22Rv1 (cell line): ENCODE measurements at regions not wholly inside any gene's neighbourhood (a gene's known extent, or its start where the extent isn't known, plus 50 kb on each side); places are given as distances from the start of the nearest gene placed in this dataset.

ENCODE experiments used
- H3K27ac ChIP-seq: fragments of 450-650 bp; 2 replicates; pipeline ENCODE4 v1.5.1; 2017
- ZFX ChIP-seq: fragments of 450-650 bp; IDR thresholded peaks from 2 replicates; pipeline ENCODE4 v1.6.1; 2017; ENCODE audit warnings: antibody characterized with exemption, borderline replicate concordance
- TF ChIP-seq, protein P1 (sequence below): fragments of 450-650 bp; IDR thresholded peaks from 2 replicates; pipeline ENCODE4 v1.5.1; 2017; ENCODE audit warnings: mild to moderate bottlenecking

DNA sequence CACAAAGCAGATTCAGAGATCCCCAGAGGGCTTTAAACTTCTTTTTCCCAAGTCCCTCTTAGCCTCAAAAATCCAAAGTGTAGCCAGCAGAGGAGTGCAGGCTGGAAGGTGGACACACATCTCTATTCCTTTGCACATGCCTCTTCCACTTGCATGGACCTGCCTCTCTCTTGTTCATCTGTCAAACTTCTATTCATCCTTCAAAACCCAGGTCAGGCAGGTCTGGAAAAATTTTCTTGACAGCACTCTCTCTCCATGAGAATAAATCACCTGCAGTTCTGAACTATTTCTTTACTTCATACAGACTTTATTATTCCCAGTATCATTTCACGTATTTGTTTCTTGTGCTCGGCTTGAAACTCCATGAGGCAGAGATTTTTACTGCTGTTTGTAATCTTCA lies 127.5 kb downstream of the SS18 start:
- no peak overlapping the region for H3K27ac ChIP-seq
- TF ChIP-seq, protein P1, sequence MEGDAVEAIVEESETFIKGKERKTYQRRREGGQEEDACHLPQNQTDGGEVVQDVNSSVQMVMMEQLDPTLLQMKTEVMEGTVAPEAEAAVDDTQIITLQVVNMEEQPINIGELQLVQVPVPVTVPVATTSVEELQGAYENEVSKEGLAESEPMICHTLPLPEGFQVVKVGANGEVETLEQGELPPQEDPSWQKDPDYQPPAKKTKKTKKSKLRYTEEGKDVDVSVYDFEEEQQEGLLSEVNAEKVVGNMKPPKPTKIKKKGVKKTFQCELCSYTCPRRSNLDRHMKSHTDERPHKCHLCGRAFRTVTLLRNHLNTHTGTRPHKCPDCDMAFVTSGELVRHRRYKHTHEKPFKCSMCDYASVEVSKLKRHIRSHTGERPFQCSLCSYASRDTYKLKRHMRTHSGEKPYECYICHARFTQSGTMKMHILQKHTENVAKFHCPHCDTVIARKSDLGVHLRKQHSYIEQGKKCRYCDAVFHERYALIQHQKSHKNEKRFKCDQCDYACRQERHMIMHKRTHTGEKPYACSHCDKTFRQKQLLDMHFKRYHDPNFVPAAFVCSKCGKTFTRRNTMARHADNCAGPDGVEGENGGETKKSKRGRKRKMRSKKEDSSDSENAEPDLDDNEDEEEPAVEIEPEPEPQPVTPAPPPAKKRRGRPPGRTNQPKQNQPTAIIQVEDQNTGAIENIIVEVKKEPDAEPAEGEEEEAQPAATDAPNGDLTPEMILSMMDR: no peak
- TF ChIP-seq ZFX: no peak

GRCh38 chr18:25962176-25962575 lies 128.2 kb downstream of the SS18 start:
- TF ChIP-seq, protein P1: no peak
- TF ChIP-seq ZFX: no peak
- H3K27ac ChIP-seq: no peak overlapping the region

- no peak overlapping the region for H3K27ac ChIP-seq
- TF ChIP-seq, protein P1: no peak
- TF ChIP-seq ZFX: no peak
Observed at GRCh38 chr18:25957017-25957416, 133.4 kb downstream of the SS18 start.

DNA sequence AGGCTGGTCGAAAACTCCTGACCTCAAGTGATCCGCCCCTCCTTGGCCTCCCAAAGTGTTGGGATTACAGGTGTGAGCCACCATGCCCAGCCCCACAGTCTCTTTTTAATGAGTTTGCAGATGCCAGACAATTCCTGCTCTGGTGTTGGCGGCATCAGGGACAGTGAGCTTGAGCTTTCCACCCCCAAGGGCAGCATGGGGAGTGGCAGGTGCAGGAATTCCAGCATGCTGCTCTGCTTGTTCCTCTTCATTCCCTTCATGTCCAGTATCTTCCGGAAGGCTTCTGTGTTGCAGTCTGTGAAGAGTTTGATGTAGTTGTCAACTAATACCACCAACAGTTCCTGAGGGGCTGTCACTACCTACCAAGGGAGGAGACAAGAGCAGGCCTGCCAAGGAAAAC lies 137.3 kb downstream of the SS18 start:
- no peak overlapping the region for H3K27ac ChIP-seq

GRCh38 chr18:25950321-25950720 lies 140.1 kb downstream of the SS18 start:
- TF ChIP-seq, protein P1: no peak
- no peak for TF ChIP-seq ZFX
- H3K27ac ChIP-seq: no peak overlapping the region

More for the DNA sequence above, 137.3 kb downstream of the SS18 start:
- TF ChIP-seq, protein P1: no peak
- TF ChIP-seq ZFX: no peak

DNA sequence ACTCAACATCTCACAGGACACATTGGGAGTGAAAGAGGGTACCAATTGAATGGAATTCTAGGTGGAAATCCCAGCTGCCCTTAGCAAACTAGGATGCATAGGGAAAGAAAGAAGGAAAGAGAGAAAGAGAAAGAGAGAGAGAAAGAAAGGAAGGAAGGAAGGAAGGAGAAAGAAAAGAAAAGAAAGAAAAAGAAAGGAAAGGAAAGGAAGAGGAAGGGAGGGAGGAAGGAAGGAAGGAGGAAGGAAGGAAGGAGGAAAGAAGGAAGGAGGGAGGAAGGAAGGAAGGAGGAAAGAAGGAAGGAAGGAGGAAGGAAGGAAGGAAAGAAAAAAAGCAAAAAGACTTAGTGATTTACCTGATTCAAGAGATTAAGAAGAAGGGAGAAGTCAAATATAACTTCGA lies 143.9 kb downstream of the SS18 start:
- TF ChIP-seq ZFX: no peak
- TF ChIP-seq, protein P1: no peak
- no peak overlapping the region for H3K27ac ChIP-seq

- TF ChIP-seq, protein P1: no peak
- no peak for TF ChIP-seq ZFX
- no peak overlapping the region for H3K27ac ChIP-seq
Observed at GRCh38 chr18:25935356-25935755, 155.1 kb downstream of the SS18 start.
